ENCODE measurements at regions not wholly inside any gene's neighbourhood (a gene's known extent, or its start where the extent isn't known, plus 50 kb on each side); places are given as distances from the start of the nearest gene placed in this dataset.

- Histone ChIP-seq H3K27me3 (ENCODE audit: insufficient read depth, low read length) (peaks cover 13% of the 10 kb centered on the region), H3K79me2 (ENCODE audit: insufficient read depth, low read length) (no peaks in the 10 kb centered on the region), H2AFZ (ENCODE audit: low read depth, low read length, poor library complexity, severe bottlenecking) (no peak overlapping the region), H3K4me2 (ENCODE audit: low read length) (no peak overlapping the region), H3K9me2 (ENCODE audit: insufficient read depth) (no peaks in the 10 kb centered on the region), H3K4me3 (replicated peaks in 1 of 2; ENCODE audit: low read depth in 1 of 2, low read length in 2 of 2) (no peak overlapping the region), H3K27ac (ENCODE audit: low read depth, low read length) (no peak overlapping the region), H3K4me1 (ENCODE audit: control insufficient read depth in 1 of 2, insufficient read depth in 2 of 2, low read length in 2 of 2) (no peaks in the 10 kb centered on the region), H3K36me3 (ENCODE audit: control insufficient read depth in 1 of 2, insufficient read depth in 2 of 2, low read length in 2 of 2) (no peaks in the 10 kb centered on the region), H3K9ac (ENCODE audit: low read length) (no peak overlapping the region), H3K9me3 (ENCODE audit: control insufficient read depth in 1 of 2, insufficient read depth in 1 of 2, low read depth in 1 of 2, low read length in 2 of 2) (no peaks in the 10 kb centered on the region), H4K20me1 (ENCODE audit: insufficient read depth) (no peaks in the 10 kb centered on the region)
- ChIA-PET POLR2A (no interaction called here), CTCF (no interaction called here), RAD21 (ENCODE audit: low non-redundant PET in 1 of 2, low total read pairs in 2 of 2, uncharacterized antibody in 2 of 2, unreplicated experiment in 2 of 2) (no interaction called here)
- no peak for DNase-seq (ENCODE audit: low read depth, low spot score)
- TF ChIP-seq CTCF (IDR thresholded peaks at IDR 0.05 in 2 of 3, conservative IDR thresholded peaks at IDR 0.05 in 1 of 3; ENCODE audit: borderline replicate concordance in 1 of 3, insufficient read depth in 1 of 3, low read depth in 2 of 3, low read length in 2 of 3) (no peak), FOSL1 (IDR thresholded peaks at IDR 0.05; ENCODE audit: low read depth) (no peak), ATF3 (IDR thresholded peaks at IDR 0.05) (no peak), ELF1 (IDR thresholded peaks at IDR 0.05; ENCODE audit: borderline replicate concordance, low read depth) (no peak), SIN3A (IDR thresholded peaks at IDR 0.05; ENCODE audit: low read depth) (no peak), ZBTB33 (IDR thresholded peaks at IDR 0.05; ENCODE audit: extremely low read depth, insufficient replicate concordance, low read length) (no peak), REST (IDR thresholded peaks at IDR 0.05; ENCODE audit: low read depth) (no peak), CBX3 (IDR thresholded peaks at IDR 0.05; ENCODE audit: low read depth) (no peak), TCF7L2 (IDR thresholded peaks at IDR 0.05; ENCODE audit: borderline replicate concordance, extremely low read depth, insufficient read depth, insufficient read length) (no peak), EZH2phosphoT487 (IDR thresholded peaks at IDR 0.05; ENCODE audit: borderline replicate concordance) (no peak), EGR1 (IDR thresholded peaks at IDR 0.05; ENCODE audit: low read depth) (no peak), ZNF274 (IDR thresholded peaks at IDR 0.05; ENCODE audit: low read depth, low read length) (no peak), RAD21 (IDR thresholded peaks at IDR 0.05; ENCODE audit: low read depth) (no peak), YY1 (IDR thresholded peaks at IDR 0.05; ENCODE audit: extremely low read depth, insufficient replicate concordance, low read depth, low read length) (no peak)
- no TSS peak for BruUV-seq (replicated peaks)
- no peak for ATAC-seq
- intact Hi-C loops (cut with micrococcal nuclease): no loop called here
Measured at GRCh38 chr17:54836723-54837462, 63.8 kb upstream of the TOM1L1 start.
